Mesothelial cell of epicardium (in vitro differentiated cells): ENCODE measurements at regions not wholly inside any gene's neighbourhood (a gene's known extent, or its start where the extent isn't known, plus 50 kb on each side); places are given as distances from the start of the nearest gene placed in this dataset.

Source experiments
- DNase-seq, 2 experiments: peaks; one replicate each; pipeline ENCODE4 v3.0.0; 2021; ENCODE audit warnings: low spot score in 2 of 2; ENCODE audit not compliant: unreplicated experiment in 2 of 2
- H3K27ac Mint-ChIP-seq: 2 replicates; pipeline ENCODE4 v1.8.0; 2021; ENCODE audit warnings: mixed read lengths
- H3K27me3 Mint-ChIP-seq: 2 replicates; pipeline ENCODE4 v1.8.0; 2021; ENCODE audit warnings: low read depth, mixed read lengths
- H3K36me3 Mint-ChIP-seq: 2 replicates; pipeline ENCODE4 v1.8.0; 2021; ENCODE audit warnings: mixed read lengths
- H3K4me1 Mint-ChIP-seq: 2 replicates; pipeline ENCODE4 v1.8.0; 2021; ENCODE audit warnings: mixed read lengths
- H3K4me3 Mint-ChIP-seq: 2 replicates; pipeline ENCODE4 v1.8.0; 2021; ENCODE audit warnings: mild to moderate bottlenecking, moderate library complexity, mixed read lengths
- H3K9me3 Mint-ChIP-seq: 2 replicates; pipeline ENCODE4 v1.8.0; 2021; ENCODE audit warnings: mixed read lengths
- CTCF ChIP-seq: fragments of 200-600 bp; sonication (generic); IDR thresholded peaks from one replicate; pipeline ENCODE4 v1.5.0; 2021; ENCODE audit warnings: antibody characterized with exemption; ENCODE audit not compliant: unreplicated experiment

DNA sequence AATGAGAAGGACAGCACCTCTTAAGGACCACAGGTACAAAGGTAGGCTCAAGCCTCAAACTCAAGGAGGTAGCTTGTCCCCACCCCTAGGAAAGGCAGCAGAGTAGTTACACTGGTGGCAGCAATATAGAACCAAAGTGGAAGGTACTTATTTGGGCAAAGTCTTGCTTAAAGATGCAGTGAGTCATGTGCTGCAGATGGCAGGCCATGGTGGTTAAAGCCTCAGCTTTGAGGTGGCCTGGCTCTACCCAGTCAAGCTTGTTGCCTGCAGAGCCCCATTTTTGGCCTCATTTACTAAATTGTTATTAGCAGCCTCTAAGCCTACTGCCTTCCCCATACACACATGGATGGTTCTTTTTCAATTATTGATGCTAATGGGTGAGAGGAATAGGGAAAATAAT, 146.0 kb downstream of the ELOVL4 start:
- no peak for TF ChIP-seq CTCF
- Mint-ChIP-seq H3K4me3 (no peak overlapping the region), H3K27me3 (no peaks in the 10 kb centered on the region), H3K36me3 (no peaks in the 10 kb centered on the region), H3K9me3 (no peaks in the 10 kb centered on the region), H3K4me1 (peaks cover 2% of the 10 kb centered on the region), H3K27ac (no peak overlapping the region)
- no peak for DNase-seq

GRCh38 chr6:79798841-79799240, 148.5 kb downstream of the ELOVL4 start:
- Mint-ChIP-seq H3K9me3 (no peaks in the 10 kb centered on the region), H3K27ac (no peak overlapping the region), H3K36me3 (no peaks in the 10 kb centered on the region), H3K27me3 (no peaks in the 10 kb centered on the region), H3K4me3 (no peak overlapping the region), H3K4me1 (peaks cover 2% of the 10 kb centered on the region)
- DNase-seq: no peak
- no peak for TF ChIP-seq CTCF

- H3K9me3 Mint-ChIP-seq: no peaks in the 10 kb centered on the region
- no peak overlapping the region for H3K4me3 Mint-ChIP-seq
- H3K4me1 Mint-ChIP-seq: peaks cover 2% of the 10 kb centered on the region
- DNase-seq: no peak
- no peaks in the 10 kb centered on the region for H3K27me3 Mint-ChIP-seq
- TF ChIP-seq CTCF: no peak
- H3K36me3 Mint-ChIP-seq: no peaks in the 10 kb centered on the region
- no peak overlapping the region for H3K27ac Mint-ChIP-seq
Measured at GRCh38 chr6:79797912-79798311, 149.4 kb downstream of the ELOVL4 start.

- no peak overlapping the region for H3K27ac Mint-ChIP-seq
- no peak for DNase-seq
- H3K27me3 Mint-ChIP-seq: no peaks in the 10 kb centered on the region
- peaks cover 2% of the 10 kb centered on the region for H3K4me1 Mint-ChIP-seq
- no peaks in the 10 kb centered on the region for H3K9me3 Mint-ChIP-seq
- no peaks in the 10 kb centered on the region for H3K36me3 Mint-ChIP-seq
- H3K4me3 Mint-ChIP-seq: no peak overlapping the region
- TF ChIP-seq CTCF: no peak
Measured at GRCh38 chr6:79797163-79797764, 150.1 kb downstream of the ELOVL4 start.

GRCh38 chr6:79796197-79796596, 151.2 kb downstream of the ELOVL4 start:
- H3K27ac Mint-ChIP-seq: no peak overlapping the region
- no peaks in the 10 kb centered on the region for H3K9me3 Mint-ChIP-seq
- H3K4me1 Mint-ChIP-seq: peaks cover 2% of the 10 kb centered on the region
- no peak for DNase-seq
- TF ChIP-seq CTCF: no peak
- H3K36me3 Mint-ChIP-seq: no peaks in the 10 kb centered on the region
- no peak overlapping the region for H3K4me3 Mint-ChIP-seq
- no peaks in the 10 kb centered on the region for H3K27me3 Mint-ChIP-seq

GRCh38 chr6:79789896-79790295, 157.5 kb downstream of the ELOVL4 start:
- no peaks in the 10 kb centered on the region for H3K27me3 Mint-ChIP-seq
- H3K27ac Mint-ChIP-seq: no peak overlapping the region
- H3K9me3 Mint-ChIP-seq: no peaks in the 10 kb centered on the region
- no peak for DNase-seq
- no peak overlapping the region for H3K4me3 Mint-ChIP-seq
- no peaks in the 10 kb centered on the region for H3K36me3 Mint-ChIP-seq
- H3K4me1 Mint-ChIP-seq: no peaks in the 10 kb centered on the region
- no peak for TF ChIP-seq CTCF
